NT2/D1 (cell line): ENCODE measurements at regions not wholly inside any gene's neighbourhood (a gene's known extent, or its start where the extent isn't known, plus 50 kb on each side); places are given as distances from the start of the nearest gene placed in this dataset.

Experiments used
- DNase-seq: peaks from one replicate; pipeline ENCODE4 v3.0.0-alpha.2; 2011; ENCODE audit warnings: low read depth, low spot score
- H3K27me3 ChIP-seq: 2 replicates; pipeline ENCODE4 v1.6.0; 2011; ENCODE audit warnings: mild to moderate bottlenecking; ENCODE audit not compliant: insufficient read length, insufficient read depth
- H3K36me3 ChIP-seq: 2 replicates; pipeline ENCODE4 v1.6.1; 2011; ENCODE audit warnings: mild to moderate bottlenecking, low read length, mixed read lengths; ENCODE audit not compliant: insufficient read depth, insufficient read length
- H3K4me1 ChIP-seq: 2 replicates; pipeline ENCODE4 v1.5.1; 2011; ENCODE audit not compliant: insufficient read depth, insufficient read length
- H3K4me3 ChIP-seq: 2 replicates; pipeline ENCODE4 v1.5.1; 2011; ENCODE audit warnings: low read depth; ENCODE audit not compliant: insufficient read length
- H3K9ac ChIP-seq: 2 replicates; pipeline ENCODE4 v1.6.0; 2011; ENCODE audit warnings: low read depth; ENCODE audit not compliant: insufficient read length
- H3K9me3 ChIP-seq: 2 replicates; pipeline ENCODE4 v1.5.1; 2011; ENCODE audit warnings: mild to moderate bottlenecking, low read length; ENCODE audit not compliant: insufficient read depth
- SUZ12 ChIP-seq: IDR thresholded peaks from 2 replicates; pipeline ENCODE4 v1.6.1; 2011; ENCODE audit not compliant: insufficient read length, insufficient read depth; ENCODE audit errors: extremely low read depth
- YY1 ChIP-seq: IDR thresholded peaks from 2 replicates; pipeline ENCODE4 v1.6.1; 2011; ENCODE audit not compliant: insufficient read length, insufficient read depth
- ZNF274 ChIP-seq: IDR thresholded peaks from 2 replicates; pipeline ENCODE4 v1.6.1; 2011; ENCODE audit warnings: mild to moderate bottlenecking, low read depth, low read length

- Histone ChIP-seq H3K4me1 (no peaks in the 10 kb centered on the region), H3K4me3 (no peak overlapping the region), H3K36me3 (no peaks in the 10 kb centered on the region), H3K9me3 (peaks cover 21% of the 10 kb centered on the region), H3K9ac (no peak overlapping the region), H3K27me3 (no peaks in the 10 kb centered on the region)
- DNase-seq, result no peak
- TF ChIP-seq SUZ12 (no peak), ZNF274 (no peak), YY1 (no peak)
Observed at GRCh38 chr3:112751564-112752512, 94.8 kb downstream of the CD200R1L start.

- Histone ChIP-seq H3K36me3 (no peaks in the 10 kb centered on the region), H3K9ac (no peak overlapping the region), H3K4me1 (no peaks in the 10 kb centered on the region), H3K9me3 (peaks cover 14% of the 10 kb centered on the region), H3K27me3 (no peaks in the 10 kb centered on the region), H3K4me3 (no peak overlapping the region)
- DNase-seq, result no peak
- TF ChIP-seq YY1 (no peak), SUZ12 (no peak), ZNF274 (no peak)
Observed at GRCh38 chr3:112751061-112751460, 95.6 kb downstream of the CD200R1L start.

GRCh38 chr3:112747624-112748023 lies 99.0 kb downstream of the CD200R1L start:
- DNase-seq, result no peak
- Histone ChIP-seq H3K4me1 (no peaks in the 10 kb centered on the region), H3K27me3 (no peaks in the 10 kb centered on the region), H3K9ac (no peak overlapping the region), H3K36me3 (no peaks in the 10 kb centered on the region), H3K9me3 (peaks cover 12% of the 10 kb centered on the region), H3K4me3 (no peak overlapping the region)
- no peak for TF ChIP-seq YY1

DNA sequence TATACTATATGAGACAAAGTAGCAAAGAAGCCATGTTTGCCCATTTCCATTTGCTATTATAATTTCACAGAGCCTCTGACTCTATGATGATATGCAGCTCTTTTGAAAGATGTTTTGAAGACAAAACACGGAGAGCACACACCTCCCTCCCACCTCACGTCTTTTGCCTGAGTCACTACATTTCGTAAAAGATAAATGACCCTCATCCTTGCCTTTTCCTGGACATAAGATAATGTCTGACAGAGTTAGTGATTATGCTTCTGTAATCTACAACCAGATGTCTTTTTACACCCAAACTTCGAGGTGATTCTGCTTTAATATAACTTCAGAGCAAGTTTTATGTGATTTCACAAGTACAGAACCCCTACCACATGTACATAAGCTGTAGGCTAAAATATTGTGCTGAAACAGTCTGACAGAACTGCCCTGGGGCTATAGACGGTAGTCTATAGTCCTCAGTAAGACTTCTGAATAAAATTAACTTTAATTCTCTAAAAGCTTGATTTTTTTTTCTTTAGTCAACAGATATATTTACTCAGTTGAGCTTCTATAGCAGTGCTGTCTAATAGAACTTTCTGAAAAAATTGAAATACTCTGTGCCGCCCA lies 99.9 kb downstream of the CD200R1L start:
- Histone ChIP-seq H3K27me3 (no peaks in the 10 kb centered on the region), H3K9ac (no peak overlapping the region), H3K4me1 (no peaks in the 10 kb centered on the region), H3K4me3 (no peak overlapping the region), H3K9me3 (peaks cover 6% of the 10 kb centered on the region), H3K36me3 (no peaks in the 10 kb centered on the region)
- DNase-seq, result no peak
- TF ChIP-seq YY1 (no peak), SUZ12 (no peak), ZNF274 (no peak)

DNA sequence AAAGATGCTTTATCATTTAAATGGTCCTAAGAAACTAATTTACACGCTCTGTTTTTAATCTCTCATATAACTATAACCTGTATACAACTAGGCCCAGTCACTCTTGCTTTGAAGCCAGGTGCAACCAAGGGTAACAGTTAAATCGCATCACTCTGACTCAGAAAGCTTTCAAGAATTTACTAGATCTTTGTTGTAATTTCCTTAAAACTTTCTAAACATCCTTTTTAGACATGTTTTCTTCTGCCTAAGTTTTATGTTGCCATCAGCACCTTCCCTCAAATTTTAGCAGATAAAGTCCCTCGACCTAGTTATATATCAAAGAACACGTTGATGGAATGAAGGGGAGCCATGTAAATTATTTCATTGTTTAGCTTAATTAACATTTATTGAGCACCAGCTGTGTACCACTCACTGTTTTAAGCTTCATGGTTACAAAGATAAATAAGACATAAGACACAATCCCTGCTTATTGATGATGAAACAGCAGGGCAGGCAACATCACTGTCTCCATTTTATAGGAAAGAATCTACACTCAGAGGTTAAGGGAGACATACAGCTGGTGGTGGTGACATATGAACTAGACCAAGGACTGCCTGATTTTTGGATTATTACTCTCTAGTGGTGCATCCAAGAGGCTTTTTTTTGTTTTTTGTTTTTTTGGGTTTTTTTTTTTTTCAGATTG lies 101.0 kb downstream of the CD200R1L start:
- no peak overlapping the region for H3K4me3 ChIP-seq
- H3K4me1 ChIP-seq, result no peaks in the 10 kb centered on the region
- no peaks in the 10 kb centered on the region for H3K27me3 ChIP-seq
- no peak for TF ChIP-seq ZNF274
- TF ChIP-seq SUZ12, result no peak
- no peak for TF ChIP-seq YY1
- no peak for DNase-seq
- H3K36me3 ChIP-seq, result no peaks in the 10 kb centered on the region
- H3K9me3 ChIP-seq, result no peaks in the 10 kb centered on the region; the same call in 1 of the 2 replicates
- H3K9ac ChIP-seq, result no peak overlapping the region

DNA sequence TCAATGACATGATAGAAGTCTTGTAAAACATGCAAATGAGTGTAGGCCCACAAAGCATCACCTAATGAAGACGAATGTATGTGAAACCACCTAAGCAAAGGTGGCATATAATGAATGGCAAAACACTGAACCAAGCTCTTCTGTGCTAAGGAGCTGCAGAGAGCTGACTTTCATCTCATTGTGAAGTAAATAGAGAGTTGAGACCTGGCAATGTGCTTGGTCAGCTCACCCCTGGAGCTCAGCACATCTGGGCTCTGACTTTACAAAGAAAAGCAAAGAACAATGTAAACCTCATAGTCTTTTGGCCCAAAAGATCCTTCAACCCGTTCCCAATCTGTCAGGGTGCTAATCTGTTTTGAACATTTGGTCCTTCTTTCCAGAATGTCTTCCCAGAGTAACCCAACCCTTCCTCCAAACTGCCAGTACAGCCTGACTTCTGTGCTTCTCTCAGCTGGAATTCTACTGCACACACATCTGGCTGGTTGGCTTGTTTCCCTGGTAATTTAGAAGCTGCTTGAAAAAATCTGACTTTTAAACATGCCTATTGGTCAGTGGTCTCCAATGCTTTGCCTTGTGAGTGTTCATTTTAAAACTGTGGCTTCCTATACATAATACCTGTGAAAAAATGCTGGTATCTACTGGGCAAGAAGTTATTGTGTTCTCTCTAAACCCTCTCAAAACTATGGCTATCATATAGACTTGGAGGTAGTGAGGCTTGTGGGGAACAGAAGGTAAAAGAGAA lies 101.7 kb downstream of the CD200R1L start:
- H3K27me3 ChIP-seq, result no peaks in the 10 kb centered on the region
- no peaks in the 10 kb centered on the region for H3K36me3 ChIP-seq
- H3K4me1 ChIP-seq, result no peaks in the 10 kb centered on the region
- no peak for TF ChIP-seq SUZ12
- no peak for TF ChIP-seq ZNF274
- TF ChIP-seq YY1, result no peak
- H3K4me3 ChIP-seq, result no peak overlapping the region
- no peaks in the 10 kb centered on the region for H3K9me3 ChIP-seq
- no peak for DNase-seq
- no peak overlapping the region for H3K9ac ChIP-seq
